NCI-H1092 treated with DMSO at 0.1 percent for 48 hours (cell line): ENCODE measurements at regions not wholly inside any gene's neighbourhood (a gene's known extent, or its start where the extent isn't known, plus 50 kb on each side); places are given as distances from the start of the nearest gene placed in this dataset.
A peak's percentile ranks its signal among the peaks of the same experiment; 100 is the strongest.
"Not testable (repeated sequence)": the region's sequence is repeated elsewhere in the genome, so short reads cannot be mapped to it uniquely, and the experiment has no call there.

Source experiments
- DNase-seq: peaks from one replicate; lab custom pipeline; 2025; lab: John Stamatoyannopoulos, UW

GRCh38 chr10:7108141-7108540 is 302.7 kb downstream of the SFMBT2 start:
- no peak for DNase-seq

DNA sequence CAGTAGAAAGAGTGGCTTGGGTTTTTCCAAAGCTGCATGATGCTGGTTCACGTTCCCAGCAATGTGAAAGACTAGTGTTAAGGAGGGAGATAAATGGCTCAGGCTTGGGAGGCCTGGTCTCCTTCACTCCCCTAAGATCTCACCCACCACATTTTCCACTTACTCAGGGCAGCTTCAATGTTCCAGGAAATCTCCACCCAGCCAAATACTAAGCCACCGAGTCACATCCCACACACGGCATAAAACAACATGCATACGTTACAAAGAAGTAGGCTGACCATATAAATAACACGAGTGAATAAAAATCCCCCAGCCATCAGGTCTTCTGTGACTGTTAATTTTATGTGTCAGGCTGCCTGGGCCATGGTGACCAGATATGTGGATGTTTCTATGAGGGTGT is 303.5 kb downstream of the SFMBT2 start:
- DNase-seq, result no peak

GRCh38 chr10:7104379-7104778 is 306.5 kb downstream of the SFMBT2 start:
- DNase-seq, result not testable (repeated sequence)

DNA sequence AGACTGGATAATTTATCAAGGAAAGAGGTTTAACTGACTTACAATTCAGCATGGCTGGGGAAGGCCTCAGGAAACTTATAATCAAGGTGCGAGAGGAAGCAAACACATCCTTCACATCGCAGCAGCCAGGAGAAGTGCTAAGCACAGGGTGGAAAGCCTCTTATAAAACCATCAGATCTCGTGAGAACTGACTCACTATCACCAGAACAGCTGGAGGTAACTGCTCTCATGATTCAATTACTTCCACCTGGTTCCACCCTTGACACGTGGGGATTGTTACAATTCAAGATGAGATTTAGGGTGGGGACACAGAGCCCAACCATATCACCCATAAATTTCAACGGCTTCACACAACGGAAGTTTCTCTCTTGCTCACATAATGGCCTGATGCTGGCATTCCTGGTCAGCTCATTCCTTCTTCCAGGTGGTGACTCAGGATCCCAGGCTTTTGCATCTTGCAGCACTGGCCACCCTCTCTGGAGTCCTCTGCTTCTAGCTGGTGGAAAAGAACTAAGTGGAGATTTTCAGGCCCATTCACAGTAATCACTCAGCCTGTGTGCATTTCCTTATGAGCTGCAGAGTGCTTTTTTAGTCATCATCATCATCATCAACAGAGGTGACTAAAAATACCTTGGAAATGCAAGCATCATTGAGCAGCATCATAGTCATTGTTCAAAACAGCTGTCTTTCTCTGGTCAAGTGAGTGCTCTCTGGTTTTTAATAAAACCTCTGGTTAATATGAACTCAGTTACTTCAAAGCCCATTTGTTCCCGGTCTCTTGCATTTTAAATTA is 308.1 kb downstream of the SFMBT2 start:
- no peak for DNase-seq

DNA sequence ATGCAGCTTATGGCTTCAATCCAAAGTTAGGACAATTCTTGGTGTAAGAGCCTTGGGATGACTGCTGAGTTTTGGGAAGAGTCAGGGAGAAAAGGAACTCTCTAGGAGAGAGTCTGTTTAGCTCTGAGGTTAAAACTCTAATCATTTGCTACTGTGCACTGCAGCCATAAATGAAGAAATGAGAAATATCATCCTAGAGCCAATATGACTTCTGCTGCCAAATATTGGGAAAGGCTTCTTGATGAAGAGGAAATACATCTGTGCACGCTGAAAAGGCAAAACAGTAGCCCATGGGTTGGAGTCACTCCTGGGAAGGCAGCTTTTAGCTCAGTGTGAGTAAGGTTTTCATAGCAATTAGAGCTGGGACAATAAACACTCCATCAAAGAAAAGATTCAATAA is 308.8 kb downstream of the SFMBT2 start:
- DNase-seq, result no peak

DNA sequence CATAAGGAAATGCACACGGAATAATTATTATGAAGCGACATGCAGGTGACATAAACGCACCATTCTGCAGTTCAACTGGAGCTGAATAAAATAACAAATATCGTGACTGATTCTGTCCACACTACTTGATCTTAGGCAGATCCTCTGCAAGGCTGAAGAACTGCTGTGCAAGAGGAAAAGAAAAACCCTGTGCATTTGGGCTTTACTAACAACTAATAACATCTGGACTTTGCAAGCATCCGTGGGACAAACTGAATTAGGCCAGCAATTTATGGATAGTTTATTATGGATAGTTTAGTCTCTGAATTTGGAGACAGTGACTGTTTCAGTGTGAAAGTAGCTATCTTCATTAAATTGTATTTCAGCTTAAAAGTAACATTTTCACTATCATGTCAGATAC is 309.4 kb downstream of the SFMBT2 start:
- no peak for DNase-seq

- no peak for DNase-seq
Measured at GRCh38 chr10:7100032-7100702, 310.7 kb downstream of the SFMBT2 start.

- DNase-seq, result no peak
Measured at GRCh38 chr10:7098160-7098762, 312.6 kb downstream of the SFMBT2 start.

DNA sequence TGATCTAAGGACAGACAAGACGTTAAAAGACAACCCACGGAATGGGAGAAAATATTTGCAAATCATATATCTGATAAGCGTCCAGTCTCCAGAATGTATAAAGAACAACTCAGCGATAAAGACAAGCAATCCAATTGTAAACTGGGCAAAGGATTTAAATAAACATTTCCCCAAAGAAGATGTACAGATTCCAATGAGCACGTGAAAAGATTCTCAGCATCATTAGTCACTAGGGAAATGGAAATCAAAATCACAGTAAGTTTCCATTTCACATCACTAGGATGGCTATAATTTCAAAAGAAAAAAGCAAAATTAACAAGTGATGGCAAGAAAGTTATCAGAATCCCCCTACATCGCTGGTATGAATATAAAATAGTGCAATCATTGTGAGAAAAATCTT is 316.1 kb downstream of the SFMBT2 start:
- DNase-seq, result no peak

DNA sequence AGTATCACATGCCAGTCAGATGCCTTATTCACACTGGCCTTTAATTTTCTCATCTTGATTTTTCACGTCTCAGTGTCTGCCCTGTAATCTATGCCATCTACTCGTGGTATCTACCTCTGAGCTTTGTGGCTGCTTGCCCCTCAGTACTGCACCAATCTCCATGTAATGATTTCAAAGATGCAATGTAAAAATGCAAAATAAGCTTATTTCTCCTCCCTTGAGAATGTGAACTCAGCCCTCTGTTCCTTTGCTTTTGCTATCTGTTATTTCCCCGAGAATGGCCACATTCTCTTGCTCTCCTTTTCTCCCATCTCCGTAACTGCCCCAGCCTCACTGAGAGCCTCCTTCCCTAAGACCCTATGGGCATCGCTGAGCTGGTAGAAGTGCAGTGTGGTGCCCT is 317.5 kb downstream of the SFMBT2 start:
- no peak for DNase-seq

- DNase-seq, result no peak
Measured at GRCh38 chr10:7092603-7093002, 318.2 kb downstream of the SFMBT2 start.

DNA sequence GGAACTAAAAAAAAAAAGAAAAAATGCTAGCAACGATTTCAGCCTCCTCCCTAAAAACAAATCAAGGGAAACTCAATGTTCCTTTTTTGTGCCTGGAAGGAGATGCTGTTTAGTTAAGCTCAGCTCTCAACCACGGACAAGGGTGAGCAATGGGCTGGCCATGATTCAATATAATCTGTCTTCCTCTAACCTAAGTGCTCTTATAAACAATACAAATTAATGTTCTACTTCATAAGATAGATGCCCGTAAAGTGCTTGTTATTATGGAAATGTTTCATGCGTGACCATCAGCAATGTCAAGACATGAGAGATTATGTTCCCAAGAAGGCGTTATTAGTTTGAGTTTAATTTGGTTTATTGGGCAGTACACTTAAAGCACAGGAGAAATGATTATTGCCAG is 320.3 kb downstream of the SFMBT2 start:
- DNase-seq, result no peak

GRCh38 chr10:7085913-7086589 is 324.8 kb downstream of the SFMBT2 start:
- peak; percentile 14 for DNase-seq

- DNase-seq, result peak; percentile 5
Measured at GRCh38 chr10:7085147-7085912, 325.5 kb downstream of the SFMBT2 start.

- peak; percentile 5 for DNase-seq
Measured at GRCh38 chr10:7084280-7085005, 326.4 kb downstream of the SFMBT2 start.

DNA sequence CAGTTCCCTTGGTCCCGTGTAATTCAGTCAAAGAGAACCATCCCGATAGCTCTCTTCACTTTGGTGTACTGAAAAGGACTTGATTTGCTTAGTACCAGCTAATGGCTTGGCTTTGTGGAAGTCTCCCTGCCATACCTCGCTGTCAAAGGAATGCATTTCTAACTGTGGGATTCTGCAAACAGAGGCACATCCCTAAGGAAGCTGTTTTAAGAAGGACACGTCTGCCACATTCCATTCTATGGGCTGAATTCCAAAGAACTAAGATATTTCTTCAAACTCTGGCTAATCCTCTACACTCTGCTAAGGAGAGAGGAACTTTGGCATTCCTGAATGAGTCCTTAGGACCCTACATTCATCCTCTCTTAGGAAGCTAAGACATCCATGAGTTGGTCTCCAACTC is 327.9 kb downstream of the SFMBT2 start:
- DNase-seq, result no peak

DNA sequence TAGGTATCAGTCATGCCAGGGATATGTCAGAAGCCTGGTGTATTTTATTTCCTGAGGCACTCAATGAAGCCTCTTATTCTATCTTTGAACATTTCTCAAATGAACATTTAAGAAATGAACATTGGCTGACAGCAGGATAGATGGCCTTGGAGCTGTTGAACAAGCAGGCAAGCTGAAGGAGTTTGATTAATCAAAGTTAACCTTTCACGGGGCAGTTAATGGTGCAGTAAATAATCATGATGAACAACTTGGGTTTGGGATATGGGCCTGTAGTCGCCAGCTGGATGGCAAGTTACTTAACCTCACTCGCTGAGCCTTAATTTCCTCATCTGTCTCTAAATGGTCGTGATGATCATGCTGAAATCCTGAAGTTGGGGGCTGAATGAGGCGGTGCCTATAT is 333.0 kb downstream of the SFMBT2 start:
- DNase-seq, result no peak

DNA sequence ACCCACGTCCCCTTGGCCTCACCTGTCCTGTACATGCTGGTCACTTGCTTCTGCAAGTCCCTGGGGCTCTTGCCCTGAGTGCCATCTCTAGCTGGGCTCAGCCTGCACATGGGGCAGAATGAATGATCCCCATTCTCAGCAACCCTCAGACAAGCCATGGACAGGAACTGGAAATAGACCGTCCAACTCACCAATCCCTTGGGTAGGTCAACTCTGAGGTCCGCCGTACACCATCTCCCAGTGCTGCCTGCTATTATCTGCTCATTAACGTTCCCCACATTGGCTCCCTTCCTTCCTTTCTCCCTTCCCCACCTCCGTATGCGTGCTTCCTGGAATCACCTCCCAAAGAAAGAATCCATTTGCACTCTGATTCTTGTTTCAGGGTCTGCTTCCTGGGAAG is 335.0 kb downstream of the SFMBT2 start:
- DNase-seq, result no peak

- DNase-seq, result no peak
Measured at GRCh38 chr10:7075110-7075509, 335.7 kb downstream of the SFMBT2 start.

- DNase-seq, result no peak
Measured at GRCh38 chr10:7071421-7071820, 339.4 kb downstream of the SFMBT2 start.

DNA sequence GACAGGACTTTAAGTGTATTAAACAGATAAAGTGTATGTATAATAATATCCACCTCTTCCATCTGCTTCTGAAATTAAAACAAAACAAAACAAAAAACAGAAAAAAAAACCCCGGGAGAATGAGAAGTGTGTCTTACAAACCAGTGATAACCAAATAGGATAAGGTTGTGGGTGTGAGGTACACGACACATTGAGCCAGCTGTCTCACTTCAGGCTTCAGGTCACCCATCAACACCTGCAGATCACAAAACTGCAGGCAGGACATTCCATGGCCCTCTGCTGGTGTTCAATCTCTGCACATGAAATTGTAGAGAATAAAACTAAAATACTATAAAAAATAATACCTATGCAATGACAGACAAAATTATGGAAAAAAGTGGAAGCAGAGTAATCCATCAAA is 339.9 kb downstream of the SFMBT2 start:
- no peak for DNase-seq
